ENCODE measurements at regions not wholly inside any gene's neighbourhood (a gene's known extent, or its start where the extent isn't known, plus 50 kb on each side); places are given as distances from the start of the nearest gene placed in this dataset.
"Not testable (repeated sequence)": the region's sequence is repeated elsewhere in the genome, so short reads cannot be mapped to it uniquely, and the experiment has no call there.

DNA sequence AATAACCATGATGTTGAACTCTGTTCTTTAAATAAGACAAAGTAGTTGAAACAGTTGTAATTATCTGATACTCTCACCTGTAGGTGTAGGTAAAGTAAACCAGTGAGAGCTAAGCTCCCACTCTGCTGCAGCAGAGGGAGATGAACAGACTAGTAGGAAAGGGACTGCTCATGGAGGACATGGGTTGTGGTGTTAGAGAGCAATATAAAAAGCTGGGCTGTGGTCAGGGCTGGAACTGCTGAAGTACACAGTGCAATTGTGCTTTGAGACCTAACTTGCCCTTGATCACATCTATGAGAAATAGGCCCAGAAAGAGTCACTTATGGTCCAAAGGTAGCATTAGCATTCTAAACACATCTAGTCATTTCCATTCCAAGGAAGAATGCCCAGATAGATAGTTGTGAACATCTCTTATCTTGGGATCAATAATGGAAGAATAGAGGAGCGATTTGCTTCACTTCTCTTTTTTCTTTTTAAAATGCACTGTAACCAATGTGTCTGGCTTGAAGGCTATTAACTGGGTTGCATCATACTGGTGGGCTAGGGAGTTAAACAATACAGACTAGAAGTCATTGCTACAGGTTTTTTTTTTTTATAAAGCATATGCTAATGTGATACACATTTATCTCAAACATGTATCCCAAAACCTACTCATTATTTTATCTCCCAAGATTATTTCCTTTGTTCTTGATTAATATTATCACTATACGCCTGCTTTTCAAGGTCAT, 251.3 kb upstream of the CENPE start:
- no peak overlapping the region for H3K4me3 ChIP-seq (ENCODE audit: low read depth, low read length)
- no peaks in the 10 kb centered on the region for H3K36me3 ChIP-seq (ENCODE audit: insufficient read depth)
- no peak for DNase-seq (ENCODE audit: extremely low spot score)
- H3K4me1 ChIP-seq (ENCODE audit: insufficient read depth), result no peaks in the 10 kb centered on the region
- WGBS, result 82% methylated on average over 2 of the region's 2 CpGs
- H3K27ac ChIP-seq (ENCODE audit: low read depth), result no peak overlapping the region

GRCh38 chr4:103445377-103445776, 247.2 kb upstream of the CENPE start:
- Histone ChIP-seq H3K4me3 (ENCODE audit: low read depth, low read length) (no peak overlapping the region), H3K36me3 (ENCODE audit: insufficient read depth) (no peaks in the 10 kb centered on the region), H3K4me1 (ENCODE audit: insufficient read depth) (no peaks in the 10 kb centered on the region), H3K27ac (ENCODE audit: low read depth) (no peak overlapping the region)
- DNase-seq (ENCODE audit: extremely low spot score), result no peak
- WGBS, result 82% methylated on average over 1 of the region's 1 CpG

DNA sequence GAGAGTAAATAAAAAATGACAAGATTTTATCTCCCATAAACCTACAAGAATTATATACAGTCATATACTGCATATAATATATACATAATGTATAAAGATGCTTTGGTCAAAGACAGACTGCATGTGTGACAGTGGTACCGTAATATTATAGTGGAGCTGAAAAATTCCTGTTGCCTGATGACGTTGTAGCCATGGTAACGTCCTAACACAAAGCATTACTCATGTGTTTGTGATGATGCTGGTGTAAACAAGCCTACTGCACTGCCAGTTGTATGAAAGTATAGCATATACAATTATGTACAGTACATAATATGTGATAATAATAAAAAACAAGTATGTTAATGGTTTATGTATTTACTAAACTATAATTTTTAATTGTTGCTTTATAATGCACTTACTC, 245.2 kb upstream of the CENPE start:
- Histone ChIP-seq H3K4me3 (ENCODE audit: low read depth, low read length) (no peak overlapping the region), H3K36me3 (ENCODE audit: insufficient read depth) (no peaks in the 10 kb centered on the region), H3K4me1 (ENCODE audit: insufficient read depth) (no peaks in the 10 kb centered on the region), H3K27ac (ENCODE audit: low read depth) (no peak overlapping the region)
- DNase-seq (ENCODE audit: extremely low spot score), result no peak
- 36% methylated on average over 3 of the region's 3 CpGs for WGBS

- no peaks in the 10 kb centered on the region for H3K36me3 ChIP-seq (ENCODE audit: insufficient read depth)
- no peak for DNase-seq (ENCODE audit: extremely low spot score)
- WGBS, result 32% methylated on average over 7 of the region's 7 CpGs
- H3K4me3 ChIP-seq (ENCODE audit: low read depth, low read length), result no peak overlapping the region
- H3K4me1 ChIP-seq (ENCODE audit: insufficient read depth), result no peaks in the 10 kb centered on the region
- H3K27ac ChIP-seq (ENCODE audit: low read depth), result no peak overlapping the region
Observed at GRCh38 chr4:103429283-103429682, 231.1 kb upstream of the CENPE start.

DNA sequence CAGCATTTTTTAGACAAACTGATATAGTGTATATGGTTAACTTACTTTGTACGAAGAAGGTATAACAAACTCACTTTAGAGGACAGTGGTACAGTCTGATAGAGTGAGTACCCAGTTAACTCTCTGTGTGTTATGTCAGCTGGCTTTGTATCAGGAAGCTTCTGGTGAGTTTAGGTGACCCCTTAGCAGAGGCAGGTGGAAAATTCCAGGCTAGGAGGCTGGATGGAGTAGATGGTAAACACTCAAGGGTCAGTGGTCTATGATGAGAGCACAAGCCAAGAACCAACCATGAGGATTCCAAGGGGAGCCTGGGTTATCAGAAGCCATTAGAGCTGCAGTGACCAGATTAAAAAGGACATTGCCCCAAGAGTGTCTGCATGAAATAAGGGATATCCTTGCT, 227.3 kb upstream of the CENPE start:
- WGBS, result 73% methylated on average over 1 of the region's 1 CpG
- Histone ChIP-seq H3K36me3 (ENCODE audit: insufficient read depth) (no peaks in the 10 kb centered on the region), H3K4me1 (ENCODE audit: insufficient read depth) (no peaks in the 10 kb centered on the region), H3K4me3 (ENCODE audit: low read depth, low read length) (no peak overlapping the region), H3K27ac (ENCODE audit: low read depth) (peak overlapping the region; percentile 26)
- DNase-seq (ENCODE audit: extremely low spot score), result no peak

DNA sequence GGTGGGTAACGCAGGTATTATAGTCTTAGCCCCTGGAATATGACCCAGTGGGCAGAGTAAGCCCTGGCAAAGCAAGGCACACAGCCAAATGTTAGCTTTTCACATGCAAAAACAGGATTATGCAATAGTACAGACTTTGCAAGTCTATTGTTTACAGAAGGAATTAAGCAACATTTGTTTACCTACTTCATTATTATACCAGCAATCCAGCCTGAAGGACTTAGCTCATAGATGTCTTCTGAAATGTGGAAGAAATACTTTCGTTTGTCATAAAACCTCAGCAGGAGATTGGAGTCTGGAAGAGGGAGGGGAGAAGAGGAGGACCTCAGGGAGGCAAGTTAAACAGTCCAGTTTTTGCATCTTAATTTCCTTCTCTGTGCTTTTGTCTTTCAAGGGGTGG, 226.7 kb upstream of the CENPE start:
- no peak for DNase-seq (ENCODE audit: extremely low spot score)
- Histone ChIP-seq H3K27ac (ENCODE audit: low read depth) (no peak overlapping the region), H3K4me3 (ENCODE audit: low read depth, low read length) (no peak overlapping the region), H3K4me1 (ENCODE audit: insufficient read depth) (no peaks in the 10 kb centered on the region), H3K36me3 (ENCODE audit: insufficient read depth) (no peaks in the 10 kb centered on the region)
- WGBS, result 34% methylated on average over 2 of the region's 2 CpGs

- no peak overlapping the region for H3K27ac ChIP-seq (ENCODE audit: low read depth)
- no peaks in the 10 kb centered on the region for H3K36me3 ChIP-seq (ENCODE audit: insufficient read depth)
- no peaks in the 10 kb centered on the region for H3K4me1 ChIP-seq (ENCODE audit: insufficient read depth)
- DNase-seq (ENCODE audit: extremely low spot score), result no peak
- no peak overlapping the region for H3K4me3 ChIP-seq (ENCODE audit: low read depth, low read length)
- WGBS, result 75% methylated on average over 2 of the region's 2 CpGs
Observed at GRCh38 chr4:103423261-103423660, 225.1 kb upstream of the CENPE start.

- H3K27ac ChIP-seq (ENCODE audit: low read depth), result no peak overlapping the region
- H3K36me3 ChIP-seq (ENCODE audit: insufficient read depth), result no peaks in the 10 kb centered on the region
- no peak for DNase-seq (ENCODE audit: extremely low spot score)
- H3K4me3 ChIP-seq (ENCODE audit: low read depth, low read length), result no peak overlapping the region
- 51% methylated on average over 2 of the region's 2 CpGs for WGBS
- H3K4me1 ChIP-seq (ENCODE audit: insufficient read depth), result no peaks in the 10 kb centered on the region
Observed at GRCh38 chr4:103422467-103423219, 224.5 kb upstream of the CENPE start.

- H3K4me1 ChIP-seq (ENCODE audit: insufficient read depth), result no peaks in the 10 kb centered on the region
- no peak for DNase-seq (ENCODE audit: extremely low spot score)
- 78% methylated on average over 5 of the region's 5 CpGs for WGBS
Observed at GRCh38 chr4:103415801-103416200, 217.7 kb upstream of the CENPE start.

GRCh38 chr4:103412646-103413045, 214.5 kb upstream of the CENPE start:
- not testable (repeated sequence) for H3K4me3 ChIP-seq (ENCODE audit: low read depth, low read length); H3K36me3 ChIP-seq (ENCODE audit: insufficient read depth)

More at GRCh38 chr4:103415801-103416200, 217.7 kb upstream of the CENPE start:
- Histone ChIP-seq H3K4me3 (ENCODE audit: low read depth, low read length) (no peak overlapping the region), H3K27ac (ENCODE audit: low read depth) (no peak overlapping the region), H3K36me3 (ENCODE audit: insufficient read depth) (no peaks in the 10 kb centered on the region)

GRCh38 chr4:103410386-103410785, 212.2 kb upstream of the CENPE start:
- Histone ChIP-seq H3K4me3 (ENCODE audit: low read depth, low read length) (no peak overlapping the region), H3K36me3 (ENCODE audit: insufficient read depth) (no peaks in the 10 kb centered on the region), H3K27ac (ENCODE audit: low read depth) (no peak overlapping the region), H3K4me1 (ENCODE audit: insufficient read depth) (no peaks in the 10 kb centered on the region)
- 66% methylated on average over 3 of the region's 3 CpGs for WGBS
- no peak for DNase-seq (ENCODE audit: extremely low spot score)

More at GRCh38 chr4:103412646-103413045, 214.5 kb upstream of the CENPE start:
- DNase-seq (ENCODE audit: extremely low spot score); H3K4me1 ChIP-seq (ENCODE audit: insufficient read depth): not testable (repeated sequence)
- WGBS, result 77% methylated on average over 4 of the region's 4 CpGs
- H3K27ac ChIP-seq (ENCODE audit: low read depth), result peak overlapping the region; percentile 2

DNA sequence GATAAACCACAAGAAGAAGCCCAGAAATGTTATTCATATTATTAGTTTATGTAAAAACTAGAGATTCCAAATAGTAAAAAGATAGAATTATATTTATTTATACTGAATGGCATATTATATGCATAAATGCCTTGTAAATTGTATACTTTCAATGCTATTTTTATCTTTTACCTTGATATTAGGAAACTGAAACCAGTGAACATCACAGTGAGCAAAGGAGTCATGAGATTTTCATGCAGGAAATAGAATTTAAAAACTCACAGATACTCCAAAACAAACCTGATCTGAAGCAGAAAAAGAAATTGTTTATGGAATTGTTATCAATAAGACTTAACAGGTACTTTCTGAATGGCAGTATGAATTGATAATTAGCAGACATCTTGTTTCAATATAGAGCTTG, 207.3 kb upstream of the CENPE start:
- H3K36me3 ChIP-seq (ENCODE audit: insufficient read depth), result no peaks in the 10 kb centered on the region
- H3K27ac ChIP-seq (ENCODE audit: low read depth), result no peak overlapping the region
- DNase-seq (ENCODE audit: extremely low spot score), result no peak
- no peak overlapping the region for H3K4me3 ChIP-seq (ENCODE audit: low read depth, low read length)
- no peaks in the 10 kb centered on the region for H3K4me1 ChIP-seq (ENCODE audit: insufficient read depth)

- Histone ChIP-seq H3K4me3 (ENCODE audit: low read depth, low read length) (no peak overlapping the region), H3K27ac (ENCODE audit: low read depth) (no peak overlapping the region), H3K36me3 (ENCODE audit: insufficient read depth) (no peaks in the 10 kb centered on the region), H3K4me1 (ENCODE audit: insufficient read depth) (no peaks in the 10 kb centered on the region)
- WGBS, result 69% methylated on average over 2 of the region's 2 CpGs
- DNase-seq (ENCODE audit: extremely low spot score), result no peak
Observed at GRCh38 chr4:103403619-103404018, 205.5 kb upstream of the CENPE start.

GRCh38 chr4:103402198-103402597, 204.1 kb upstream of the CENPE start:
- 76% methylated on average over 2 of the region's 2 CpGs for WGBS

More at GRCh38 chr4:103402198-103402597, 204.1 kb upstream of the CENPE start:
- Histone ChIP-seq H3K36me3 (ENCODE audit: insufficient read depth) (no peaks in the 10 kb centered on the region), H3K4me3 (ENCODE audit: low read depth, low read length) (no peak overlapping the region), H3K27ac (ENCODE audit: low read depth) (no peak overlapping the region), H3K4me1 (ENCODE audit: insufficient read depth) (no peaks in the 10 kb centered on the region)
- DNase-seq (ENCODE audit: extremely low spot score), result no peak
